ENCODE measurements at regions not wholly inside any gene's neighbourhood (a gene's known extent, or its start where the extent isn't known, plus 50 kb on each side); places are given as distances from the start of the nearest gene placed in this dataset.

- TF ChIP-seq TEAD4 (CRISPR knock-in tag; IDR thresholded peaks at IDR 0.05) = no peak
- no peak for TF ChIP-seq CTCF (IDR thresholded peaks at IDR 0.05)
- no peak for TF ChIP-seq USF2 (CRISPR knock-in tag; IDR thresholded peaks at IDR 0.05)
- no peak for TF ChIP-seq HMGXB4 (CRISPR knock-in tag; IDR thresholded peaks at IDR 0.05)
- TF ChIP-seq ESRRA (CRISPR knock-in tag; IDR thresholded peaks at IDR 0.05; ENCODE audit: borderline replicate concordance) = no peak
These were observed 165.1 kb downstream of the RPIA start for GRCh38 chr2:88856409-88857135.
